Glutamatergic neuron (in vitro differentiated cells): ENCODE measurements at regions not wholly inside any gene's neighbourhood (a gene's known extent, or its start where the extent isn't known, plus 50 kb on each side); places are given as distances from the start of the nearest gene placed in this dataset.

Experiments
- DNase-seq: peaks from one replicate; pipeline ENCODE4 v3.0.0; 2022
- H3K27ac Mint-ChIP-seq: one replicate; pipeline ENCODE4 v1.8.0; 2020; ENCODE audit warnings: mild to moderate bottlenecking, mixed read lengths, inconsistent platforms; ENCODE audit not compliant: unreplicated experiment
- H3K27me3 Mint-ChIP-seq: one replicate; pipeline ENCODE4 v1.8.0; 2020; ENCODE audit warnings: mild to moderate bottlenecking, moderate library complexity, mixed read lengths, inconsistent platforms; ENCODE audit not compliant: unreplicated experiment
- H3K36me3 Mint-ChIP-seq: one replicate; pipeline ENCODE4 v1.8.0; 2020; ENCODE audit warnings: mild to moderate bottlenecking, mixed read lengths, inconsistent platforms; ENCODE audit not compliant: unreplicated experiment
- H3K4me1 Mint-ChIP-seq: one replicate; pipeline ENCODE4 v1.8.0; 2020; ENCODE audit warnings: mild to moderate bottlenecking, low read depth, mixed read lengths, inconsistent platforms; ENCODE audit not compliant: unreplicated experiment
- H3K4me3 Mint-ChIP-seq: one replicate; pipeline ENCODE4 v1.8.0; 2020; ENCODE audit warnings: mild to moderate bottlenecking, mixed read lengths, inconsistent platforms; ENCODE audit not compliant: unreplicated experiment
- H3K9me3 Mint-ChIP-seq: one replicate; pipeline ENCODE4 v1.8.0; 2020; ENCODE audit warnings: mild to moderate bottlenecking, moderate library complexity, mixed read lengths, inconsistent platforms; ENCODE audit not compliant: unreplicated experiment
- CTCF ChIP-seq: fragments of 200-600 bp; sonication (generic); IDR thresholded peaks from one replicate; pipeline ENCODE4 v1.5.0; 2021; ENCODE audit not compliant: partially characterized antibody, unreplicated experiment

GRCh38 chr20:59412875-59413284 is 112.5 kb downstream of the EDN3 start:
- no peak for DNase-seq
- Mint-ChIP-seq H3K36me3 (no peaks in the 10 kb centered on the region), H3K4me1 (peaks cover 15% of the 10 kb centered on the region), H3K9me3 (peaks cover 5% of the 10 kb centered on the region), H3K4me3 (peak overlapping the region; percentile 55), H3K27ac (peak overlapping the region; percentile 75), H3K27me3 (peaks cover 10% of the 10 kb centered on the region)
- no peak for TF ChIP-seq CTCF

GRCh38 chr20:59413326-59413865 is 113.0 kb downstream of the EDN3 start:
- Mint-ChIP-seq H3K4me3 (peak overlapping the region; percentile 55), H3K36me3 (no peaks in the 10 kb centered on the region), H3K9me3 (peaks cover 5% of the 10 kb centered on the region)

GRCh38 chr20:59414936-59415623 is 114.7 kb downstream of the EDN3 start:
- H3K27ac Mint-ChIP-seq = no peak overlapping the region
- DNase-seq = no peak
- no peak for TF ChIP-seq CTCF
- H3K4me3 Mint-ChIP-seq = no peak overlapping the region
- H3K4me1 Mint-ChIP-seq = peaks cover 16% of the 10 kb centered on the region
- no peaks in the 10 kb centered on the region for H3K36me3 Mint-ChIP-seq
- peaks cover 5% of the 10 kb centered on the region for H3K9me3 Mint-ChIP-seq
- peaks cover 10% of the 10 kb centered on the region for H3K27me3 Mint-ChIP-seq

More at GRCh38 chr20:59413326-59413865, 113.0 kb downstream of the EDN3 start:
- Mint-ChIP-seq H3K27me3 (peaks cover 10% of the 10 kb centered on the region), H3K27ac (no peak overlapping the region), H3K4me1 (peaks cover 15% of the 10 kb centered on the region)
- no peak for DNase-seq
- no peak for TF ChIP-seq CTCF

- TF ChIP-seq CTCF = no peak
- no peak for DNase-seq
- Mint-ChIP-seq H3K36me3 (no peaks in the 10 kb centered on the region), H3K27me3 (peaks cover 10% of the 10 kb centered on the region), H3K27ac (no peak overlapping the region), H3K9me3 (peaks cover 5% of the 10 kb centered on the region), H3K4me1 (peaks cover 16% of the 10 kb centered on the region), H3K4me3 (no peak overlapping the region)
Observed at GRCh38 chr20:59416916-59417315, 116.5 kb downstream of the EDN3 start.

- H3K9me3 Mint-ChIP-seq = no peaks in the 10 kb centered on the region
- peaks cover 1% of the 10 kb centered on the region for H3K4me1 Mint-ChIP-seq
- no peak for DNase-seq
- H3K36me3 Mint-ChIP-seq = no peaks in the 10 kb centered on the region
- no peak overlapping the region for H3K27ac Mint-ChIP-seq
- H3K27me3 Mint-ChIP-seq = no peaks in the 10 kb centered on the region
- no peak for TF ChIP-seq CTCF
- no peak overlapping the region for H3K4me3 Mint-ChIP-seq
Observed at GRCh38 chr20:59421089-59421488, 120.7 kb downstream of the EDN3 start.
